WI38 (cell line): ENCODE measurements at regions not wholly inside any gene's neighbourhood (a gene's known extent, or its start where the extent isn't known, plus 50 kb on each side); places are given as distances from the start of the nearest gene placed in this dataset.

ENCODE experiments used
- H3K4me3 ChIP-seq: 2 replicates; pipeline ENCODE4 v1.5.1; 2011; ENCODE audit warnings: low read depth, mild to moderate bottlenecking, control low read depth, low read length
- CTCF ChIP-seq: IDR thresholded peaks from 2 replicates; pipeline ENCODE4 v1.5.1; 2012; ENCODE audit warnings: low read depth, mild to moderate bottlenecking, control low read depth, low read length

GRCh38 chr5:133773247-133774202 lies 161.2 kb upstream of the FSTL4 start:
- no peak for TF ChIP-seq CTCF
- no peak overlapping the region for H3K4me3 ChIP-seq

- no peak for TF ChIP-seq CTCF
- H3K4me3 ChIP-seq = no peak overlapping the region
Observed at GRCh38 chr5:133769842-133770241, 157.5 kb upstream of the FSTL4 start.

GRCh38 chr5:133763744-133764143 lies 151.4 kb upstream of the FSTL4 start:
- no peak overlapping the region for H3K4me3 ChIP-seq
- TF ChIP-seq CTCF = no peak

GRCh38 chr5:133761632-133762031 lies 149.3 kb upstream of the FSTL4 start:
- TF ChIP-seq CTCF = no peak
- H3K4me3 ChIP-seq = no peak overlapping the region

- no peak overlapping the region for H3K4me3 ChIP-seq
- no peak for TF ChIP-seq CTCF
Observed at GRCh38 chr5:133760532-133760931, 148.2 kb upstream of the FSTL4 start.

- TF ChIP-seq CTCF = no peak
- H3K4me3 ChIP-seq = no peak overlapping the region
Observed at GRCh38 chr5:133758641-133759040, 146.3 kb upstream of the FSTL4 start.

- H3K4me3 ChIP-seq = no peak overlapping the region
- TF ChIP-seq CTCF = no peak
Observed at GRCh38 chr5:133757396-133757945, 145.1 kb upstream of the FSTL4 start.
